Caki2 (cell line): ENCODE measurements at regions not wholly inside any gene's neighbourhood (a gene's known extent, or its start where the extent isn't known, plus 50 kb on each side); places are given as distances from the start of the nearest gene placed in this dataset.
"Not testable (repeated sequence)": the region's sequence is repeated elsewhere in the genome, so short reads cannot be mapped to it uniquely, and the experiment has no call there.

Experiments
- DNase-seq: peaks from one replicate; pipeline ENCODE4 v3.0.0-alpha.2; 2015; ENCODE audit warnings: low read depth
- in situ Hi-C: cut with HindIII; loops from 2 replicates; pipeline ENCODE4 v1.10.0; 2016; ENCODE audit warnings: low sequenced_read_pairs, low pct_unique_long_range_greater_than_20kb, mixed read lengths

DNA sequence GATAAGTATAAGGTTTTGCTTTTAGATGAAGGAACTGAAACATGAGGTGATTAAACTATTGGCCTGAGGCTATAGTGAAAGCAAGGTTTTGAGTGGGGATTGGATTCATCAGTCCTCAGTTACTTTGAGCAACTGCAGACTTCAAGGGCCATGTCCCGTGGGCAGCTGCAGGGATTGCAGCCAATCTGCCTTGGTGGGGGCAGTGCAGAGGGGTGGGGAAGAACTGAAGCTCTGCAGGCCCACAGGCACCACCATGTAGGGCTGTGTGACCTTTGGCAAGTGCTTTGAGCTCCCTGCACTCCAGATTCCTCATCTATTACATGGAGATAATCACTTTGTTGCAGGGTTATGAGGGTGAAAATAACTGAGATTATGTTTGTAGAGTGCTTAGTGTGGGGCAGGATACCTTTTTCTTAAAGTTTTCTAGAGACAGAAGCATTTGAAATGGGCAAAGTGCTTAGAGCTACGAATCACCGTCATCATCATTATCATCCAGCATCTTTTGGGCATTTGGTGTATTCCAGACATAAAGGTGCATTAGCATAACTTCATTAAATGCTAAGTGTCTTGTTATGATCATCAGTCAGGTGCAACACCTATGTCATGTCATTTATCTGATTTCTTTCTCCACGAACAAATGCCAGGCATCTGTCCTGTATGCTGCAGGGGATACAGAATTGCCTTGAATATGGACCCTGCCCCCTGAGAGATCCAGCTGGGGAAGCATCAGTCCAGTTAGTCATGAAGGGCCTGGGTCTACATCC is 72.1 kb upstream of the TENM4 start:
- in situ Hi-C loops = no loop called here
- no peak for DNase-seq

- DNase-seq = no peak
- in situ Hi-C loops = no loop called here
These were observed 70.1 kb upstream of the TENM4 start for GRCh38 chr11:79510960-79511359.

DNA sequence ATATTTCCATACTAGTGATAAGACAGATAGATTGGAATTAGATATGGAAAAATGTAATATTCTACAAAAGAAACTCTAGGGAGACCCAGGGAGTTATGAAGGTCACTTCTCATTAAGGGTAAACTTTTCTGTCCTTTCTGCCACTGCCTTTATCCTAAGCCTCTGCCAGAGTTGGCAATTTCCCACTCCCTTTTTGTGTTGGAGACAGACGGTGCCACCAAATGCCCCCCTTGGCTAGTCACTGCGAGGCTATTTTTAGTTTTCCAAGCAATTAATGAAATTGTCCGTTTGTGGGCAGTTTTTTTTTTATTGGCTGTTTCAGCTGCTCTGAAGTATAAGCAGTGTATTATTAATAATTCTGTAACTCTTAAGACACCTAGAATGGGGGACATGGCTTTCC is 67.6 kb upstream of the TENM4 start:
- in situ Hi-C loops = no loop called here

DNA sequence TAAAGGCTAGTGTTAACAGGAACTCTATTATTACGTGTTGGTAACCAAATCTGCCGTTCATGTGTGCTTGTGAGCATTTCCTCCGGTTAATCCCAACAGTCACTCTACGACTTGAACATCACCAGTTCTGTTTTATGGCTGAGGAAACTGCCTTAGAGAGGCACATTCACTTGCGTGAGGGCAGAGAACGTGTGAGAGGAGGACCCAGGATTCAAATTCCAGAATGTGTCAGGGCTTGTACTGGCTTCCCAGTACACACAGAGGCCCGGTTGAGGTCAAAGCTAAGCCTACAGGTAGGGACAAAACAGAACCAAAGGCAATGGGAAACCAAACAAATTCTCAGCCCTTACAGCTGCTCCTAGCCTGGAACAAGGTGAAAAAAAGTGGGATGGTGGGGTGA is 66.9 kb upstream of the TENM4 start:
- no peak for DNase-seq
- in situ Hi-C loops = no loop called here

More for the DNA sequence above, 67.6 kb upstream of the TENM4 start:
- no peak for DNase-seq

GRCh38 chr11:79506734-79507344 is 66.0 kb upstream of the TENM4 start:
- DNase-seq = no peak
- in situ Hi-C loops = no loop called here

- in situ Hi-C loops = no loop called here
- no peak for DNase-seq
These were observed 65.3 kb upstream of the TENM4 start for GRCh38 chr11:79506124-79506523.

GRCh38 chr11:79503028-79503427 is 62.2 kb upstream of the TENM4 start:
- DNase-seq = no peak
- in situ Hi-C loops = no loop called here

GRCh38 chr11:79501707-79502106 is 60.9 kb upstream of the TENM4 start:
- in situ Hi-C loops = no loop called here
- DNase-seq = no peak

DNA sequence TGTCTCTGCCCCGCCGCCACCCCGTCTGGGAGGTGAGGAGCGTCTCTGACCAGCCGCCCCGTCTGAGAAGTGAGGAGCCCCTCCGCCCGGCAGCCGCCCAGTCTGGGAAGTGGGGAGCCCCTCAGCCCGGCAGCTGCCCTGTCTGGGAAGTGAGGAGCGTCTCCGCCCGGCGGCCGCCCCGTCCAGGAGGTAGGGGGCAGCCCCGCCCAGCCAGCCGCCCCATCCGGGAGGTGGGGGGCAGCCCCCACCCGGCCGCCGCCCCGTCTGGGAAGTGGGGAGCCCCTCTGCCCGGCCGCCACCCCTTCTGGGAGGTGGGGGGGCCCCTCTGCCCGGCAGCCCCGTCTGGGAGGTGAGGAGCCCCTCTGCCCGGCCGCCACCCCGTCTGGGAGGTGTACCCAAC is 59.1 kb upstream of the TENM4 start:
- DNase-seq, in situ Hi-C loops: not testable (repeated sequence)

- in situ Hi-C loops = no loop called here
- DNase-seq = no peak
These were observed 57.8 kb upstream of the TENM4 start for GRCh38 chr11:79498667-79499066.

- DNase-seq = peak; percentile 51
- in situ Hi-C loops = no loop called here
These were observed 52.8 kb upstream of the TENM4 start for GRCh38 chr11:79493555-79494171.

- in situ Hi-C loops = no loop called here
- no peak for DNase-seq
These were observed 51.2 kb upstream of the TENM4 start for GRCh38 chr11:79492008-79492407.
